IMR-90 (cell line): ENCODE measurements at regions not wholly inside any gene's neighbourhood (a gene's known extent, or its start where the extent isn't known, plus 50 kb on each side); places are given as distances from the start of the nearest gene placed in this dataset.

Experiments used
- ATAC-seq: fragments of 200-7000 bp; cut with Tn5 transposase; 2 replicates; pipeline ENCODE4 v1.9.1; 2020; ENCODE audit warnings: low read depth, mild to moderate bottlenecking, moderate library complexity
- BruUV-seq: library from RNA; stranded (reverse); fragments of 400-500 nt; replicated peaks from 2 replicates; lab custom pipeline; 2021; lab: Mats Ljungman, UMichigan
- CTCF ChIA-PET: fragments of 300-600 bp; formaldehyde crosslinking; extraction: SDS; loops from one replicate; lab custom pipeline; 2021; ENCODE audit warnings: antibody characterized with exemption; lab: Yijun Ruan, JAX
- POLR2A ChIA-PET: fragments of 300-600 bp; sonication (Branson Sonifier 250); formaldehyde crosslinking; loops from one replicate; lab custom pipeline; 2022; ENCODE audit warnings: antibody characterized with exemption; ENCODE audit not compliant: unreplicated experiment; lab: Charles Lee
- DNase-seq: peaks from one replicate; pipeline ENCODE4 v3.0.0; 2013
- H2AFZ ChIP-seq: replicated peaks from 2 replicates; pipeline ENCODE3; 2013; ENCODE audit warnings: low read length, mild to moderate bottlenecking; ENCODE audit not compliant: poor library complexity
- H2AK5ac ChIP-seq: 2 replicates; pipeline ENCODE4 v1.6.1; 2013; ENCODE audit warnings: low read depth, low read length, inconsistent platforms
- H2AK9ac ChIP-seq: replicated peaks from 2 replicates; pipeline ENCODE3; 2013; ENCODE audit warnings: mild to moderate bottlenecking, low read depth, low read length, moderate library complexity; ENCODE audit not compliant: poor library complexity
- H2BK120ac ChIP-seq: 2 replicates; pipeline ENCODE4 v1.6.1; 2013; ENCODE audit warnings: low read depth, low read length, inconsistent platforms
- H2BK15ac ChIP-seq: 3 replicates; pipeline ENCODE4 v1.6.1; 2013; ENCODE audit warnings: low read depth, low read length, inconsistent platforms
- H2BK20ac ChIP-seq: 2 replicates; pipeline ENCODE4 v1.6.1; 2013; ENCODE audit warnings: low read depth, mild to moderate bottlenecking, inconsistent platforms, low read length, moderate library complexity
- H2BK5ac ChIP-seq: 2 replicates; pipeline ENCODE4 v1.6.1; 2013; ENCODE audit warnings: mild to moderate bottlenecking, low read depth, low read length, inconsistent platforms; ENCODE audit not compliant: poor library complexity, severe bottlenecking
- H3K14ac ChIP-seq: replicated peaks from 2 replicates; pipeline ENCODE4 v1.6.1; 2013; ENCODE audit warnings: low read depth, low read length, inconsistent platforms
- H3K18ac ChIP-seq: 2 replicates; pipeline ENCODE4 v1.6.1; 2013; ENCODE audit warnings: low read depth, low read length, control low read depth
- H3K23ac ChIP-seq: 2 replicates; pipeline ENCODE4 v1.6.1; 2013; ENCODE audit warnings: low read depth, low read length, inconsistent platforms
- H3K27ac ChIP-seq: 2 replicates; pipeline ENCODE4 v1.5.1; 2013; ENCODE audit warnings: mild to moderate bottlenecking, control low read depth, low read length; ENCODE audit not compliant: insufficient read depth
- H3K27me3 ChIP-seq: 2 replicates; pipeline ENCODE4 v1.6.1; 2013; ENCODE audit warnings: low read length; ENCODE audit not compliant: control insufficient read depth, insufficient read depth
- H3K36me3 ChIP-seq: 2 replicates; pipeline ENCODE4 v1.6.1; 2013; ENCODE audit warnings: low read length, mixed read lengths; ENCODE audit not compliant: control insufficient read depth, insufficient read depth
- H3K4ac ChIP-seq: 2 replicates; pipeline ENCODE4 v1.6.1; 2013; ENCODE audit warnings: low read depth, low read length, inconsistent platforms
- H3K4me1 ChIP-seq: 2 replicates; pipeline ENCODE4 v1.6.1; 2013; ENCODE audit warnings: low read length, mixed read lengths; ENCODE audit not compliant: control insufficient read depth, insufficient read depth
- H3K4me2 ChIP-seq: 2 replicates; pipeline ENCODE4 v1.6.1; 2013; ENCODE audit warnings: low read depth, mild to moderate bottlenecking, control low read depth, low read length, moderate library complexity
- H3K4me3 ChIP-seq: 2 replicates; pipeline ENCODE4 v1.5.1; 2013; ENCODE audit warnings: low read depth, mild to moderate bottlenecking, control low read depth, low read length, moderate library complexity; ENCODE audit not compliant: insufficient read depth
- H3K56ac ChIP-seq: 2 replicates; pipeline ENCODE4 v1.6.1; 2013; ENCODE audit warnings: low read length, inconsistent platforms; ENCODE audit not compliant: insufficient read depth; ENCODE audit errors: extremely low read depth
- H3K79me1 ChIP-seq, 2 experiments: 2 replicates each; pipeline ENCODE4 v1.6.1; 2013; ENCODE audit warnings: low read length in 2 of 2, inconsistent platforms in 1 of 2, low read depth in 1 of 2
- H3K9ac ChIP-seq: 2 replicates; pipeline ENCODE4 v1.6.1; 2013; ENCODE audit warnings: low read depth, low read length, control low read depth
- H3K9me1 ChIP-seq: 2 replicates; pipeline ENCODE4 v1.6.1; 2013; ENCODE audit warnings: low read length, inconsistent platforms; ENCODE audit not compliant: insufficient read depth
- H3K9me3 ChIP-seq: 2 replicates; pipeline ENCODE4 v1.6.1; 2013; ENCODE audit warnings: low read length; ENCODE audit not compliant: control insufficient read depth, insufficient read depth
- H4K20me1 ChIP-seq: 2 replicates; pipeline ENCODE4 v1.6.1; 2013; ENCODE audit warnings: low read length, inconsistent platforms; ENCODE audit not compliant: insufficient read depth
- H4K5ac ChIP-seq: 2 replicates; pipeline ENCODE4 v1.6.1; 2013; ENCODE audit warnings: mild to moderate bottlenecking, low read depth, low read length, control low read depth
- H4K8ac ChIP-seq, 2 experiments: 2 replicates each; pipeline ENCODE4 v1.6.1; 2013; ENCODE audit warnings: low read depth in 2 of 2, low read length in 2 of 2, control low read depth in 1 of 2, inconsistent platforms in 1 of 2
- H4K91ac ChIP-seq: 2 replicates; pipeline ENCODE4 v1.6.1; 2013; ENCODE audit warnings: low read depth, low read length, inconsistent platforms; ENCODE audit not compliant: insufficient read depth
- BHLHE40 ChIP-seq: fragments of 150-350 bp; IDR thresholded peaks from 2 replicates; pipeline ENCODE4 v1.6.1; 2016; ENCODE audit warnings: mild to moderate bottlenecking, low read depth, low read length
- CEBPB ChIP-seq: IDR thresholded peaks from 2 replicates; pipeline ENCODE4 v1.6.1; 2012; ENCODE audit warnings: low read depth, low read length, improper control_type of control experiment
- CHD1 ChIP-seq: IDR thresholded peaks from 2 replicates; pipeline ENCODE4 v1.6.1; 2012; ENCODE audit warnings: low read depth, low read length, improper control_type of control experiment
- CTCF ChIP-seq: conservative IDR thresholded peaks from 2 replicates; pipeline ENCODE4 v1.5.1; 2012; ENCODE audit warnings: mild to moderate bottlenecking, low read depth, low read length, improper control_type of control experiment
- FOS ChIP-seq: fragments of 150-350 bp; IDR thresholded peaks from 2 replicates; pipeline ENCODE4 v1.6.1; 2016; ENCODE audit warnings: low read depth, low read length
- MAZ ChIP-seq: IDR thresholded peaks from 2 replicates; pipeline ENCODE4 v1.6.1; 2012; ENCODE audit warnings: low read depth, mild to moderate bottlenecking, low read length, improper control_type of control experiment, moderate library complexity, borderline replicate concordance
- MXI1 ChIP-seq: IDR thresholded peaks from 2 replicates; pipeline ENCODE4 v1.6.1; 2012; ENCODE audit warnings: low read depth, mild to moderate bottlenecking, low read length, moderate library complexity, borderline replicate concordance
- POLR2A ChIP-seq: IDR thresholded peaks from 2 replicates; pipeline ENCODE4 v1.6.1; 2012; ENCODE audit warnings: mild to moderate bottlenecking, low read depth, low read length
- RAD21 ChIP-seq: IDR thresholded peaks from 2 replicates; pipeline ENCODE4 v1.6.1; 2012; ENCODE audit warnings: low read length, improper control_type of control experiment
- RCOR1 ChIP-seq: IDR thresholded peaks from 2 replicates; pipeline ENCODE4 v1.6.1; 2012; ENCODE audit warnings: mild to moderate bottlenecking, low read length, improper control_type of control experiment; ENCODE audit not compliant: insufficient replicate concordance
- RFX5 ChIP-seq: IDR thresholded peaks from 2 replicates; pipeline ENCODE4 v1.8.0; 2012; ENCODE audit warnings: low read depth, mild to moderate bottlenecking, low read length, moderate library complexity
- SMC3 ChIP-seq: fragments of 150-350 bp; IDR thresholded peaks from 2 replicates; pipeline ENCODE4 v1.6.1; 2016; ENCODE audit warnings: low read depth, mild to moderate bottlenecking, antibody characterized with exemption, low read length, moderate library complexity
- WGBS, 2 experiments: methylation state at CpG; one replicate each; pipeline versions ENCODE4 v1.1.5 to v1.1.7; 2013; ENCODE audit warnings: missing lambda C conversion rate in 2 of 2; ENCODE audit not compliant: insufficient read length in 1 of 2; ENCODE audit errors: extremely low coverage in 2 of 2; 5-methylcytosine and 5-hydroxymethylcytosine counted together
- dilution Hi-C: fragments of 300-500 bp; cut with HindIII; formaldehyde crosslinking; loops from one replicate; pipeline ENCODE4 v1.14.3; 2018; ENCODE audit warnings: low sequenced_read_pairs; ENCODE audit not compliant: unreplicated experiment
- in situ Hi-C: fragments of 300-500 bp; cut with MboI; formaldehyde crosslinking; loops from 3 replicates; pipeline ENCODE4 v1.14.3; 2019; ENCODE audit warnings: low sequenced_read_pairs, inconsistent platforms, mixed read lengths
- intact Hi-C: fragments of 100-400 bp; cut with micrococcal nuclease; formaldehyde crosslinking; loops from 2 replicates; pipeline ENCODE4 v1.10.0; 2022
- TF ChIP-seq, protein P1 (sequence below): fragments of 150-350 bp; IDR thresholded peaks from 2 replicates; pipeline ENCODE4 v1.6.1; 2016; ENCODE audit warnings: low read depth, mild to moderate bottlenecking, low read length, moderate library complexity, borderline replicate concordance

DNA sequence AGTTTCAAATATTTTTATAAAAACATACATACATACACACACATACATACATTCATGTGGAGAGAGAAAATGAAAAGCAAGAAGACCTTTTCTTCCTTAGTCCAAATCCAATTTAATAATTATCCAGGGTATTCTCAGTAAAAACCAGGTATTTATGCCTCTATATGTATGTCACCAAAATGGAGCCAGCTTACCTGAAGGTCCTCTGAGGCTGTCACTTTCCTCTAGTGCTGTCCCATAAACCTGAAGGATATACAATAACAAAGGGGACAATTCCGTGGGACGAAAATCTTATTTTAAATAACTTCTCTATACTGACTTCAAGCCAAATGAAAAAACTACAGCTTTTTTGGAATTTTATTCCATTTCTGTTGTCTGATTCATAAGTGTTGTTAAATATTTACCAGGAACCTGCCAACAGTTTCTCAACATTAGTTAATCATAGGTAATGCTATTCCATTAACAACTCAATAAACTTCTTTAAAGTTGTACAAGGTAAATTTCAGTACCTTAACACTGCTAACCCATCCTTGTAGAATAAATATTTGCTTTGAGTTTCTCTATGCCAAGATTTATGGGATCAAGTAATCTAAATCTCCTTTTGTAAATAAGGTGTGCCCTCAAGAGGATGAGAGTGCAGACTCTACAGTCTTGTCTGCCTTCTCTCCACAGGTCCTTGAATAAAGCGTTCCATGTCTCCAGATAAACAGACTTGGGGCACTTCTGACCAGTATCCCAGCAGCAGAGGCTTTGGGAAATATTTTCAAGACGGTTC, 260.3 kb downstream of the AHR start:
- Histone ChIP-seq H3K4me2 (peak overlapping the region; percentile 71; the same call in 1 of the 2 replicates), H3K14ac (0 out of 2 replicates have a peak overlapping the region, but pooled peaks have one; percentile 46), H3K4me3 (no peak overlapping the region), H3K9ac (no peak overlapping the region), H2AK5ac (peak overlapping the region; percentile 70; the same call in 1 of the 2 replicates), H4K20me1 (no peaks in the 10 kb centered on the region), H4K8ac (peak overlapping the region in 1 of 2 experiments; percentile 22; a peak in 1 of 4 replicates), H3K27ac (peak overlapping the region; percentile 20; the same call in 1 of the 2 replicates), H3K4me1 (peaks cover 10% of the 10 kb centered on the region), H3K79me1 (no peaks in the 10 kb centered on the region), H3K27me3 (no peaks in the 10 kb centered on the region), H4K91ac (peak overlapping the region; percentile 58), H2BK5ac (peak overlapping the region; percentile 63), H3K4ac (peak overlapping the region; percentile 48), H3K18ac (peak overlapping the region; percentile 84; the same call in 1 of the 2 replicates), H3K56ac (0 out of 2 replicates have a peak overlapping the region, but pooled peaks have one; percentile 0), H2AK9ac (no peak overlapping the region), H2AFZ (peak overlapping the region; percentile 40), H2BK15ac (peak overlapping the region; percentile 58; the same call in 1 of the 3 replicates), H3K9me1 (peaks cover 5% of the 10 kb centered on the region; the same call in 1 of the 2 replicates), H3K36me3 (no peaks in the 10 kb centered on the region), H3K9me3 (no peaks in the 10 kb centered on the region), H2BK120ac (peak overlapping the region; percentile 55), H4K5ac (no peak overlapping the region; the same call in 1 of the 2 replicates), H2BK20ac (peak overlapping the region; percentile 63), H3K23ac (no peak overlapping the region)
- TF ChIP-seq CEBPB, result no peak
- TF ChIP-seq RCOR1, result no peak
- no peak for TF ChIP-seq CTCF
- TF ChIP-seq, protein P1, sequence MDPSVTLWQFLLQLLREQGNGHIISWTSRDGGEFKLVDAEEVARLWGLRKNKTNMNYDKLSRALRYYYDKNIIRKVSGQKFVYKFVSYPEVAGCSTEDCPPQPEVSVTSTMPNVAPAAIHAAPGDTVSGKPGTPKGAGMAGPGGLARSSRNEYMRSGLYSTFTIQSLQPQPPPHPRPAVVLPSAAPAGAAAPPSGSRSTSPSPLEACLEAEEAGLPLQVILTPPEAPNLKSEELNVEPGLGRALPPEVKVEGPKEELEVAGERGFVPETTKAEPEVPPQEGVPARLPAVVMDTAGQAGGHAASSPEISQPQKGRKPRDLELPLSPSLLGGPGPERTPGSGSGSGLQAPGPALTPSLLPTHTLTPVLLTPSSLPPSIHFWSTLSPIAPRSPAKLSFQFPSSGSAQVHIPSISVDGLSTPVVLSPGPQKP, result no peak
- TF ChIP-seq POLR2A, result no peak
- TF ChIP-seq CHD1, result no peak
- TF ChIP-seq MAZ, result no peak
- TF ChIP-seq MXI1, result no peak
- no peak for TF ChIP-seq RFX5
- no peak for TF ChIP-seq FOS
- TF ChIP-seq RAD21, result no peak
- no peak for TF ChIP-seq BHLHE40
- no peak for TF ChIP-seq SMC3
- intact Hi-C loops, result no loop called here
- CTCF ChIA-PET, result no interaction called here
- peak; percentile 52 for ATAC-seq
- dilution Hi-C loops, result no loop called here
- peak; percentile 30 for DNase-seq
- no CpG with 5 or more reads among the region's 4 CpGs for WGBS, 2 experiments
- POLR2A ChIA-PET, result no interaction called here
- BruUV-seq, result no TSS peak
- in situ Hi-C loops, result no loop called here
